ENCODE measurements at regions not wholly inside any gene's neighbourhood (a gene's known extent, or its start where the extent isn't known, plus 50 kb on each side); places are given as distances from the start of the nearest gene placed in this dataset.

- peaks cover 44% of the 10 kb centered on the region for H3K27me3 ChIP-seq (ENCODE audit: insufficient read depth, low read length)
- no peak overlapping the region for H3K4me3 ChIP-seq (ENCODE audit: low read length)
- H3K36me3 ChIP-seq (ENCODE audit: insufficient read depth, low read depth, low read length), result no peaks in the 10 kb centered on the region
- no peak overlapping the region for H3K9ac ChIP-seq (ENCODE audit: low read depth, low read length)
- peaks cover 36% of the 10 kb centered on the region for H3K4me1 ChIP-seq (ENCODE audit: insufficient read depth, low read length)
- no peaks in the 10 kb centered on the region for H3K9me3 ChIP-seq (ENCODE audit: insufficient read depth, low read depth, low read length)
- no peak overlapping the region for H3K27ac ChIP-seq (ENCODE audit: low read length)
Observed at GRCh38 chr6:108734271-108734922, 113.8 kb upstream of the ARMC2 start.

DNA sequence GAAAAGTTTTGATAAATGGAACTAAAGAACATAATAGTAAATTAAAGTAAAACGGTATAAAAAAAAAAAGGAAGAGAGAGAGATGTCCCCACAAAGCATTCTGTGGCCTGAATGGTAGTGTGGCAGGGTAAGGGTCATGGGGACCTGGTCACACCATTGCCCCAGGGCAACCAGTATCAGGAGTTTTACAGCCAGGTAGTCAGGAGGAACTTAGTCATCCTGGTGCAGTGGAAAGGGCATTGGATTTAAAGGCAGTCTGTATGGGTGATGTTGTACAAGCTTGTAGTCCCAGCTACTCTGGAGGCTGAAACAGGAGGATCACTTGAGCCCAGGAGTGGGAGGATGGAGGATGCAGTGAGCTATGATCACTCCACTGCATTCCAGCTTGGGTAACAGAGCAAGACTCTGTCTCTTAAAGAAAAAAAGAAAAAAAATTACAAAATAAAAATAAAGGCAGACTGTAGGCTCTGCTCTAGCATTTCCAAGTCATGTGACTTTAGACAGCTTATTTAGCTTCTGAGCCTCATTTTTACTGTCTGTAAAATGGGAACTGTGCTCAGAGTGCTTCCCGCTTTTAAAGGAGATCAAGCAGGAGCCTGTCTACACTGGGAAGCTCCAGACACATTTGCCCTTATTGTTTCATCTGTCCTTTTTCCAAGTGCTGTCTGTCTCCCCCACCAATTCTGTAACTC is 112.8 kb upstream of the ARMC2 start:
- Histone ChIP-seq H3K27ac (ENCODE audit: low read length) (no peak overlapping the region), H3K9me3 (ENCODE audit: insufficient read depth, low read depth, low read length) (no peaks in the 10 kb centered on the region)

GRCh38 chr6:108736002-108736361 is 112.2 kb upstream of the ARMC2 start:
- peaks cover 29% of the 10 kb centered on the region for H3K27me3 ChIP-seq (ENCODE audit: insufficient read depth, low read length)
- H3K27ac ChIP-seq (ENCODE audit: low read length), result no peak overlapping the region
- no peaks in the 10 kb centered on the region for H3K36me3 ChIP-seq (ENCODE audit: insufficient read depth, low read depth, low read length)
- H3K9me3 ChIP-seq (ENCODE audit: insufficient read depth, low read depth, low read length), result no peaks in the 10 kb centered on the region
- no peak overlapping the region for H3K4me3 ChIP-seq (ENCODE audit: low read length)
- peaks cover 29% of the 10 kb centered on the region for H3K4me1 ChIP-seq (ENCODE audit: insufficient read depth, low read length)
- no peak overlapping the region for H3K9ac ChIP-seq (ENCODE audit: low read depth, low read length)

More for the DNA sequence above, 112.8 kb upstream of the ARMC2 start:
- Histone ChIP-seq H3K4me3 (ENCODE audit: low read length) (no peak overlapping the region), H3K27me3 (ENCODE audit: insufficient read depth, low read length) (peaks cover 34% of the 10 kb centered on the region), H3K9ac (ENCODE audit: low read depth, low read length) (no peak overlapping the region), H3K36me3 (ENCODE audit: insufficient read depth, low read depth, low read length) (no peaks in the 10 kb centered on the region), H3K4me1 (ENCODE audit: insufficient read depth, low read length) (peaks cover 34% of the 10 kb centered on the region)

DNA sequence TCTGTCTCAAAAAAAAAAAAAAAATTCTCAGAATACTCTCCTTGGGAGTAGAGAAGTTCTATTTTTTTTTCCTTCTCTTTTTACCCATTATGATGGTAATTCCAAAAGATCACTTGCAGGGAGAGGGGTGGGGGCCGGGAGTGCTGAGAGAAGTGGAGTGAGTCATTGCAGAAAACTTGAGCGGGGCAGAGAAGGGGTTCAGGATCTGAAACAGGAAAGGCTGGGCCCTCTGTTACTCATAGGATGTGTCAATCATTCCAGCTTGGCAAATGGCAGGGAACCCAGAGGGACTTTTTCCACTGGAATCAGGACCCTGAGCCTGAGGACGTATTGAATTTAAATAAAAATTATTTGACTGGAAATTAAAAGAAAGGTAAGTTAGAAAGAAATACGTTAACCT is 111.4 kb upstream of the ARMC2 start:
- no peak overlapping the region for H3K4me3 ChIP-seq (ENCODE audit: low read length)
- H3K4me1 ChIP-seq (ENCODE audit: insufficient read depth, low read length), result peaks cover 21% of the 10 kb centered on the region
- H3K27me3 ChIP-seq (ENCODE audit: insufficient read depth, low read length), result peaks cover 23% of the 10 kb centered on the region
- no peak overlapping the region for H3K27ac ChIP-seq (ENCODE audit: low read length)
- H3K36me3 ChIP-seq (ENCODE audit: insufficient read depth, low read depth, low read length), result no peaks in the 10 kb centered on the region
- no peak overlapping the region for H3K9ac ChIP-seq (ENCODE audit: low read depth, low read length)
- H3K9me3 ChIP-seq (ENCODE audit: insufficient read depth, low read depth, low read length), result no peaks in the 10 kb centered on the region

DNA sequence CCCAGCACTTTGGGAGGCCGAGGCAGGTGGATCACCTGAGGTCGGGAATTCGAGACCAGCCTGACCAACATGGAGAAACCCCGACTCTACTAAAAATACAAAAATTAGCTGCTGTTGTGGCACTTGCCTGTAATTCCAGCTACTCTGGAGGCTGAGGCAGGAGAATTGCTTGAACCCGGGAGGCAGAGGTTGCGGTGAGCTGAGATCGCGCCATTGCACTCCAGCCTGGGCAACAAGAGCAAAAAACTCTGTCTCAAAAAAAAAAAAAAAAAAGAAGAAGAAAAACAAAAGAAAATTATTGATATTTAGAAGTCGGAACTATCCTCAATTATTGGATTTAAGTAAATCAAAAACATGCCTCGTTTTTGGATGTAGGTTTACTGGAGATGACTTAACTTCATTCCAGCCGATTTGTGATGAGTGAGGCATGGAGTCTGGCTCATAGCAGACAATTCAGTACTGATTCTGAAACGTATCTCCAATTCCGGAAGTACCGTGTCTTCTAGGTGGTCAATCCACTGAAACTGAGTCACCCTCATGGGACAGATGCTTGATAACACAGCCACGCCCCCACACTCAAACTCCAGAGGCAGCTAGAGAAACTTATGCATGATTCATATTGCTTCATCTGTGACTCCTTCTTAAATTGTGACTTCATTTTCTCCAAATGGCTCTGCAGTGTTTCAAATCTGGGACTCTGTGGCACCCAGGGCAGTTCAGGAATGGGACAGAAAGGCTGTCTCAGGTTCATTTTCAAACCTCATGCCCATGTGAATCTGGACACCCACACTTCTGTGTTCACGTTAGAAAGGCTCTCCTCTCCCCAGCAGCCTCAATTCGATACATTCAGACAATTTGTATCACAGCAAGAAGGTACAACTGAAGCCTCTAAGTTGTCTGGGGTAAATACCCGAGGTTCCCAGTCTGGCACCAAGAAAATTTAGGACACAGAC is 110.4 kb upstream of the ARMC2 start:
- peaks cover 14% of the 10 kb centered on the region for H3K27me3 ChIP-seq (ENCODE audit: insufficient read depth, low read length)
- no peak overlapping the region for H3K27ac ChIP-seq (ENCODE audit: low read length)
- no peak overlapping the region for H3K4me3 ChIP-seq (ENCODE audit: low read length)
- H3K36me3 ChIP-seq (ENCODE audit: insufficient read depth, low read depth, low read length), result no peaks in the 10 kb centered on the region
- H3K9ac ChIP-seq (ENCODE audit: low read depth, low read length), result no peak overlapping the region
- peaks cover 18% of the 10 kb centered on the region for H3K4me1 ChIP-seq (ENCODE audit: insufficient read depth, low read length)
- no peaks in the 10 kb centered on the region for H3K9me3 ChIP-seq (ENCODE audit: insufficient read depth, low read depth, low read length)

DNA sequence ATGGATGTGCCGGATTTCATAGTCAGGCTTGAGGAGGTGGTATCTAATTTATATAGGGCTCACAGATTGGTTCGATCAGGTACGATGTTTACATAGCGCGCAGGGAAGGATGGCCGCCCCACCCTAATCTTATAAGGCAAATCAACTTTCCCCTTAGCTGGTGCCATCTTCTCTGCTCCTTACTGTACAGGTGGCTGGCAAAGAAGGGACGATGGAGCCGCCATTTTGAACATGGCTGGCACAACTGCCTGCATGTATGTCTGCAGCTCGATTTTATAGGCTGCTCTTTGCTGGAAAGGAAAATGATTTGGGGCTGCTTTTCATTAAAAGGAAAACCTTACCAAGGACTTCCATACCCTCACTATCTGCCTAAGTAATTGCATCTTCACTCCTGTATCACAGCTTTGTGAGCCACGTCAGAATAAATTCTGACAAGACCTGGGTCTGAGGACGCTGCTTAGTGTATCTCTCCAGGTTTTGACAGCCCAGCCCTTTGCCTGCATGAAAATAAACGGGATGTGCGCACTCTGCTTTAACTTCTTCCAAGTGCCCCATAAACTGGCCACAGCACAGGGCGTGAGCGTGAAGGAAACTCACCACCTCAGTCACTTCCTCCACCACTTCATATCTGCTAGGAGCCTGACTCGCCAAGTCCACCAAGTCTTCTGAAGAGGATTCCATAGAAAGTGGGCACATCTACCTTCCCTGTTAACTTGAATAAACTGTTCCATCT is 109.4 kb upstream of the ARMC2 start:
- H3K9me3 ChIP-seq (ENCODE audit: insufficient read depth, low read depth, low read length), result no peaks in the 10 kb centered on the region
- peaks cover 13% of the 10 kb centered on the region for H3K4me1 ChIP-seq (ENCODE audit: insufficient read depth, low read length)
- no peak overlapping the region for H3K27ac ChIP-seq (ENCODE audit: low read length)
- H3K27me3 ChIP-seq (ENCODE audit: insufficient read depth, low read length), result peaks cover 10% of the 10 kb centered on the region; the same call in 1 of the 2 replicates
- no peaks in the 10 kb centered on the region for H3K36me3 ChIP-seq (ENCODE audit: insufficient read depth, low read depth, low read length)
- no peak overlapping the region for H3K4me3 ChIP-seq (ENCODE audit: low read length)
- no peak overlapping the region for H3K9ac ChIP-seq (ENCODE audit: low read depth, low read length)

DNA sequence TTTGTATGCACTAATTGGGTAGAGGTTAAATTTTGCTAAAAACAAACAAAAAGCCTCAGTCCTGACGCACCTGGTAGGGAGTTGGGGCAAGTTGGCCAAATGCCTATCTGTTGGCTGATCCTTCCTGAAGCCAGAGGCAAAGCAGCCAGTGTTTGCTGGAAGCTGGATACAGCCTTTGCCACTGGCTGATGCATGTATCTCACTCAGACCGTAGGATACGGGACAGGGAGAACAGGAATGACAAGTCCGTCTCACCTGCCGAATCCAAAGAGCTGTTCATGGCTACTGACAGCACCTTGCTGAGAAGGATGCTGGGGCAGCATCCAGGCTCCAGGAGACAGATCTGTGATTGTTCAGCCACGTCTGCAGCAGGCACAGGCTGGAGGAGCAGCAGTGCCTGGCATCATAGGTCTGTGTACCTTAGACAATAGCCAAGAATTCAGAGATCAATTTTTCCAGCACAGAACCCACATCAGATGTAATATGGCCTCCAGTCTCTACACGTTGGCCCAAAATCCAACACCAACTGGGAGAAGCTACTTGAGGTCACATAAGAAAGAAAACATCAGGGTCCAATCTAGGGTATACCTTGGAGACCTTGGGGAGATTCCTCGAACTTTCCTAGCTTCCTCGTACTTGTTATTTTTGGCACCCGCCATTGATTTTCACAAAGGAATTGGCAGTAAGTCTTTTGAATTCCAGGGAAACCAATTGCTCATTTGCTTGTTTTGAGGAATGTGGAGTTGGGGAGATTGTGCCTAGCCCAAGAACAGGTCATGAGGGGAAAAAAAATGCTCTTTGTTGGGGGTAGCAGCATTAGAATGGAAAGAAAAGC is 108.5 kb upstream of the ARMC2 start:
- peaks cover 8% of the 10 kb centered on the region for H3K4me1 ChIP-seq (ENCODE audit: insufficient read depth, low read length)
- H3K9me3 ChIP-seq (ENCODE audit: insufficient read depth, low read depth, low read length), result no peaks in the 10 kb centered on the region
- H3K4me3 ChIP-seq (ENCODE audit: low read length), result no peak overlapping the region
- H3K9ac ChIP-seq (ENCODE audit: low read depth, low read length), result no peak overlapping the region
- H3K36me3 ChIP-seq (ENCODE audit: insufficient read depth, low read depth, low read length), result no peaks in the 10 kb centered on the region
- peaks cover 4% of the 10 kb centered on the region; the same call in 1 of the 2 replicates for H3K27me3 ChIP-seq (ENCODE audit: insufficient read depth, low read length)
- H3K27ac ChIP-seq (ENCODE audit: low read length), result no peak overlapping the region

- Histone ChIP-seq H3K9me3 (ENCODE audit: insufficient read depth, low read depth, low read length) (no peaks in the 10 kb centered on the region), H3K36me3 (ENCODE audit: insufficient read depth, low read depth, low read length) (no peaks in the 10 kb centered on the region), H3K27me3 (ENCODE audit: insufficient read depth, low read length) (peaks cover 4% of the 10 kb centered on the region; the same call in 1 of the 2 replicates), H3K27ac (ENCODE audit: low read length) (no peak overlapping the region), H3K4me1 (ENCODE audit: insufficient read depth, low read length) (peaks cover 4% of the 10 kb centered on the region; the same call in 1 of the 2 replicates), H3K9ac (ENCODE audit: low read depth, low read length) (no peak overlapping the region), H3K4me3 (ENCODE audit: low read length) (no peak overlapping the region)
Observed at GRCh38 chr6:108741331-108741989, 106.8 kb upstream of the ARMC2 start.

DNA sequence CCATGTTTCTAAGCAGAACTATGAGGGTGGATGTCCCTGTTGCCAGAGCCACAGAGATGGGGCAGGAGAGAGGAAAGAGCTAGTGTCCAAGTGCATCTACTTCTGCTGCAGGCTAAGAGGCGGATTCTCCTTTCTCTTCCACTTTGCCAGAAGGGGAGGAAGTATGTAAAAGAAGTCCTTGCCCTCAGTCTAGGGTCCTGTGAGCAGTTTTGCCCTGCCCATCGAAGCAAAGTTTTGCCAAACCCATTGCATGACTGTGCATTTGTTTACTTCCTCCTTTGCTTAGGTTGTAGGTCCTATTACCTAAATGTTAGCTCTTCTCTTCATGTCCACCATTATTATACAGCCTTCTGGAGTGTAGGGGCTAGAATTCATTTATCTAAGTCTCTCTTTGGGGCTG is 106.2 kb upstream of the ARMC2 start:
- no peak overlapping the region for H3K9ac ChIP-seq (ENCODE audit: low read depth, low read length)
- no peaks in the 10 kb centered on the region for H3K9me3 ChIP-seq (ENCODE audit: insufficient read depth, low read depth, low read length)
- no peaks in the 10 kb centered on the region for H3K36me3 ChIP-seq (ENCODE audit: insufficient read depth, low read depth, low read length)
- H3K4me3 ChIP-seq (ENCODE audit: low read length), result no peak overlapping the region
- peaks cover 4% of the 10 kb centered on the region; the same call in 1 of the 2 replicates for H3K4me1 ChIP-seq (ENCODE audit: insufficient read depth, low read length)
- peaks cover 4% of the 10 kb centered on the region; the same call in 1 of the 2 replicates for H3K27me3 ChIP-seq (ENCODE audit: insufficient read depth, low read length)
- no peak overlapping the region for H3K27ac ChIP-seq (ENCODE audit: low read length)

- Histone ChIP-seq H3K9ac (ENCODE audit: low read depth, low read length) (no peak overlapping the region), H3K9me3 (ENCODE audit: insufficient read depth, low read depth, low read length) (no peaks in the 10 kb centered on the region), H3K27me3 (ENCODE audit: insufficient read depth, low read length) (no peaks in the 10 kb centered on the region), H3K4me3 (ENCODE audit: low read length) (no peak overlapping the region), H3K36me3 (ENCODE audit: insufficient read depth, low read depth, low read length) (no peaks in the 10 kb centered on the region), H3K27ac (ENCODE audit: low read length) (no peak overlapping the region), H3K4me1 (ENCODE audit: insufficient read depth, low read length) (0 out of 2 replicates have a peak, but pooled peaks cover 4% of the 10 kb centered on the region)
Observed at GRCh38 chr6:108744244-108744972, 103.8 kb upstream of the ARMC2 start.

Data from iPS-20b (cell line).